ENCODE measurements at regions not wholly inside any gene's neighbourhood (a gene's known extent, or its start where the extent isn't known, plus 50 kb on each side); places are given as distances from the start of the nearest gene placed in this dataset.
"Not testable (repeated sequence)": the region's sequence is repeated elsewhere in the genome, so short reads cannot be mapped to it uniquely, and the experiment has no call there.

DNA sequence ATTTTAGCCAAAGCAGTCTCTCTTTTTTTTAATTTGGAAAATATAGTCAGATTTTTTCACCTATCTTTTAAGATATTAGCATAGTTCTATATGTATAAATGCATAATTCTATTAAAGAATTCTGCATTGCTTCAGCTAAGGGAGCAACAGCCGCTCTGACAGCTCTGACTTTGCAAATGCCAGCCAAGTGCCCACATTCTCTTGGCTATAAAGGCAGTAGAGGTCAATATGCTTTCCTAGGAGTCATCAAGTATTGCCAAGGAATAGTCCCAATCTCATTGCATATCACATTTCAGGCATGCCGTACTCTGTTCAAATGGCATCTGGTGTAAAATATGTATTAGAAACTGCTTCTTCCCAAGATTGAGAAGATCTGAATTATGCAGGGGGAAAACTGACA, 161.4 kb downstream of the RPLP1 start:
- Histone ChIP-seq H3K36me3 (replicated peaks; ENCODE audit: insufficient read depth, low read length) (no peaks in the 10 kb centered on the region), H3K9ac (ENCODE audit: low read length) (no peak overlapping the region), H3K9me3 (replicated peaks; ENCODE audit: insufficient read depth, low read length) (no peaks in the 10 kb centered on the region), H4K20me1 (ENCODE audit: insufficient read depth, low read length) (no peaks in the 10 kb centered on the region), H3F3A (ENCODE audit: insufficient read depth, low read length) (no peaks in the 10 kb centered on the region), H3K9me2 (replicated peaks; ENCODE audit: insufficient read depth, low read length) (no peaks in the 10 kb centered on the region), H3K27ac (ENCODE audit: low read length) (no peak overlapping the region), H3K4me1 (ENCODE audit: low read length) (peaks cover 4% of the 10 kb centered on the region; the same call in 1 of the 2 replicates), H3K27me3 (replicated peaks; ENCODE audit: insufficient read depth, low read length) (no peaks in the 10 kb centered on the region), H3K79me2 (ENCODE audit: low read length) (no peaks in the 10 kb centered on the region), H2AFZ (ENCODE audit: low read length) (no peak overlapping the region), H3K4me3 (ENCODE audit: low read length) (no peak overlapping the region), H3K4me2 (ENCODE audit: low read depth, low read length) (no peak overlapping the region)
- TF ChIP-seq, protein P1, sequence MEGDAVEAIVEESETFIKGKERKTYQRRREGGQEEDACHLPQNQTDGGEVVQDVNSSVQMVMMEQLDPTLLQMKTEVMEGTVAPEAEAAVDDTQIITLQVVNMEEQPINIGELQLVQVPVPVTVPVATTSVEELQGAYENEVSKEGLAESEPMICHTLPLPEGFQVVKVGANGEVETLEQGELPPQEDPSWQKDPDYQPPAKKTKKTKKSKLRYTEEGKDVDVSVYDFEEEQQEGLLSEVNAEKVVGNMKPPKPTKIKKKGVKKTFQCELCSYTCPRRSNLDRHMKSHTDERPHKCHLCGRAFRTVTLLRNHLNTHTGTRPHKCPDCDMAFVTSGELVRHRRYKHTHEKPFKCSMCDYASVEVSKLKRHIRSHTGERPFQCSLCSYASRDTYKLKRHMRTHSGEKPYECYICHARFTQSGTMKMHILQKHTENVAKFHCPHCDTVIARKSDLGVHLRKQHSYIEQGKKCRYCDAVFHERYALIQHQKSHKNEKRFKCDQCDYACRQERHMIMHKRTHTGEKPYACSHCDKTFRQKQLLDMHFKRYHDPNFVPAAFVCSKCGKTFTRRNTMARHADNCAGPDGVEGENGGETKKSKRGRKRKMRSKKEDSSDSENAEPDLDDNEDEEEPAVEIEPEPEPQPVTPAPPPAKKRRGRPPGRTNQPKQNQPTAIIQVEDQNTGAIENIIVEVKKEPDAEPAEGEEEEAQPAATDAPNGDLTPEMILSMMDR (IDR thresholded peaks at IDR 0.05; ENCODE audit: low read length) = no peak
- TF ChIP-seq EZH2 (optimal IDR thresholded peaks at IDR 0.05; ENCODE audit: low read depth, low read length) (no peak), EZH2phosphoT487 (IDR thresholded peaks at IDR 0.05; ENCODE audit: low read length) (no peak)
- DNase-seq = no peak

- H3K9ac ChIP-seq (ENCODE audit: low read length) = no peak overlapping the region
- H2AFZ ChIP-seq (ENCODE audit: low read length) = no peak overlapping the region
- H3K27me3 ChIP-seq (replicated peaks; ENCODE audit: insufficient read depth, low read length) = no peaks in the 10 kb centered on the region
- no peaks in the 10 kb centered on the region for H4K20me1 ChIP-seq (ENCODE audit: insufficient read depth, low read length)
- TF ChIP-seq, protein P1 (IDR thresholded peaks at IDR 0.05; ENCODE audit: low read length) = no peak
- TF ChIP-seq EZH2phosphoT487 (IDR thresholded peaks at IDR 0.05; ENCODE audit: low read length) (no peak), EZH2 (optimal IDR thresholded peaks at IDR 0.05; ENCODE audit: low read depth, low read length) (no peak)
- no peaks in the 10 kb centered on the region for H3K36me3 ChIP-seq (replicated peaks; ENCODE audit: insufficient read depth, low read length)
- H3K4me1 ChIP-seq (ENCODE audit: low read length) = peaks cover 4% of the 10 kb centered on the region; the same call in 1 of the 2 replicates
- H3K79me2 ChIP-seq (ENCODE audit: low read length) = no peaks in the 10 kb centered on the region
- no peak overlapping the region for H3K27ac ChIP-seq (ENCODE audit: low read length)
- no peak overlapping the region for H3K4me2 ChIP-seq (ENCODE audit: low read depth, low read length)
- no peak for DNase-seq
- no peaks in the 10 kb centered on the region for H3K9me3 ChIP-seq (replicated peaks; ENCODE audit: insufficient read depth, low read length)
- H3K4me3 ChIP-seq (ENCODE audit: low read length) = no peak overlapping the region
- no peaks in the 10 kb centered on the region for H3K9me2 ChIP-seq (replicated peaks; ENCODE audit: insufficient read depth, low read length)
- no peaks in the 10 kb centered on the region for H3F3A ChIP-seq (ENCODE audit: insufficient read depth, low read length)
Observed at GRCh38 chr15:69615736-69616135, 163.1 kb downstream of the RPLP1 start.

- H3K9ac ChIP-seq (ENCODE audit: low read length) = no peak overlapping the region
- no peak for DNase-seq
- peaks cover 4% of the 10 kb centered on the region; the same call in 1 of the 2 replicates for H3K4me1 ChIP-seq (ENCODE audit: low read length)
- H3K9me3 ChIP-seq (replicated peaks; ENCODE audit: insufficient read depth, low read length) = no peaks in the 10 kb centered on the region
- H3K4me3 ChIP-seq (ENCODE audit: low read length) = no peak overlapping the region
- H3K27me3 ChIP-seq (replicated peaks; ENCODE audit: insufficient read depth, low read length) = no peaks in the 10 kb centered on the region
- H3K36me3 ChIP-seq (replicated peaks; ENCODE audit: insufficient read depth, low read length) = no peaks in the 10 kb centered on the region
- H3K9me2 ChIP-seq (replicated peaks; ENCODE audit: insufficient read depth, low read length) = no peaks in the 10 kb centered on the region
- no peak overlapping the region for H3K27ac ChIP-seq (ENCODE audit: low read length)
- H2AFZ ChIP-seq (ENCODE audit: low read length) = no peak overlapping the region
- no peaks in the 10 kb centered on the region for H4K20me1 ChIP-seq (ENCODE audit: insufficient read depth, low read length)
- TF ChIP-seq EZH2 (optimal IDR thresholded peaks at IDR 0.05; ENCODE audit: low read depth, low read length) (no peak), EZH2phosphoT487 (IDR thresholded peaks at IDR 0.05; ENCODE audit: low read length) (no peak)
- TF ChIP-seq, protein P1 (IDR thresholded peaks at IDR 0.05; ENCODE audit: low read length) = no peak
- no peaks in the 10 kb centered on the region for H3K79me2 ChIP-seq (ENCODE audit: low read length)
- no peak overlapping the region for H3K4me2 ChIP-seq (ENCODE audit: low read depth, low read length)
- no peaks in the 10 kb centered on the region for H3F3A ChIP-seq (ENCODE audit: insufficient read depth, low read length)
Observed at GRCh38 chr15:69616558-69616957, 163.9 kb downstream of the RPLP1 start.

GRCh38 chr15:69617144-69617543, 164.5 kb downstream of the RPLP1 start:
- not testable (repeated sequence) for DNase-seq; H3K4me2 ChIP-seq (ENCODE audit: low read depth, low read length); H3F3A ChIP-seq (ENCODE audit: insufficient read depth, low read length); H3K4me3 ChIP-seq (ENCODE audit: low read length); H3K27me3 ChIP-seq (replicated peaks; ENCODE audit: insufficient read depth, low read length); H3K9me3 ChIP-seq (replicated peaks; ENCODE audit: insufficient read depth, low read length); H3K36me3 ChIP-seq (replicated peaks; ENCODE audit: insufficient read depth, low read length); H3K9me2 ChIP-seq (replicated peaks; ENCODE audit: insufficient read depth, low read length); H2AFZ ChIP-seq (ENCODE audit: low read length); H3K9ac ChIP-seq (ENCODE audit: low read length); H3K4me1 ChIP-seq (ENCODE audit: low read length); H3K79me2 ChIP-seq (ENCODE audit: low read length); H3K27ac ChIP-seq (ENCODE audit: low read length); H4K20me1 ChIP-seq (ENCODE audit: insufficient read depth, low read length)

Data from MM.1S (cell line).